ENCODE measurements at regions not wholly inside any gene's neighbourhood (a gene's known extent, or its start where the extent isn't known, plus 50 kb on each side); places are given as distances from the start of the nearest gene placed in this dataset.

GRCh38 chr12:34294671-34295365 lies 272.5 kb downstream of the ALG10 start:
- no peak for TF ChIP-seq CTCF (IDR thresholded peaks at IDR 0.05; ENCODE audit: low read depth, low read length)
- no peak for DNase-seq (ENCODE audit: extremely low read depth, low read depth)

GRCh38 chr12:34295366-34296142 lies 273.3 kb downstream of the ALG10 start:
- no peak for TF ChIP-seq CTCF (IDR thresholded peaks at IDR 0.05; ENCODE audit: low read depth, low read length)
- DNase-seq (ENCODE audit: extremely low read depth, low read depth), result no peak

- no peak for DNase-seq (ENCODE audit: extremely low read depth, low read depth)
- TF ChIP-seq CTCF (IDR thresholded peaks at IDR 0.05; ENCODE audit: low read depth, low read length), result no peak
These were observed 274.1 kb downstream of the ALG10 start for GRCh38 chr12:34296143-34297041.

- TF ChIP-seq CTCF (IDR thresholded peaks at IDR 0.05; ENCODE audit: low read depth, low read length), result no peak
- no peak for DNase-seq (ENCODE audit: extremely low read depth, low read depth)
These were observed 275.0 kb downstream of the ALG10 start for GRCh38 chr12:34297126-34297789.

GRCh38 chr12:34297790-34298164 lies 275.5 kb downstream of the ALG10 start:
- DNase-seq (ENCODE audit: extremely low read depth, low read depth), result no peak
- TF ChIP-seq CTCF (IDR thresholded peaks at IDR 0.05; ENCODE audit: low read depth, low read length), result no peak

GRCh38 chr12:34298176-34298970 lies 276.1 kb downstream of the ALG10 start:
- TF ChIP-seq CTCF (IDR thresholded peaks at IDR 0.05; ENCODE audit: low read depth, low read length), result no peak

More at GRCh38 chr12:34298176-34298970, 276.1 kb downstream of the ALG10 start:
- no peak for DNase-seq (ENCODE audit: extremely low read depth, low read depth)
